ENCODE measurements at regions not wholly inside any gene's neighbourhood (a gene's known extent, or its start where the extent isn't known, plus 50 kb on each side); places are given as distances from the start of the nearest gene placed in this dataset.

DNA sequence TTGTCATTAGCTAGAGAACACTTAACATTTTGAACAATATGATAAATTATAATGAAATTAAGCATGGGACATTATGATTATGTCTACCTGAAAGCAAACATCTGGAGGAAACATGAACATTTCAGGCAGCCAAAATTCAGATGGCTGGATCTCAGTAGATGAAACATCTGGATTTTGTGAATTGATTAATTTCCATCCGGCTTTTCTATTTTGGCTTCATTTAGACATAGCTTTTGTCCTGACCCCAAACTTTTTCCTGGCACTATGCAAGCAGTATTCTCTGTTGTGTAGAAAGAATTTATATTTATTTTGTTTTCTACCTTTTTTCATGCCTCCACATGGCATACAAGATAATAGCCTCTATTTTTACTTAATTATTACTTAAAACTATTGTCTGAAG is 186.3 kb downstream of the OGFRL1 start:
- Histone ChIP-seq H3K27ac (no peak overlapping the region), H3K27me3 (no peaks in the 10 kb centered on the region), H3K9me3 (no peaks in the 10 kb centered on the region), H3K4me3 (no peak overlapping the region), H3K36me3 (ENCODE audit: low read depth, missing control alignments) (no peaks in the 10 kb centered on the region), H3K4me1 (no peaks in the 10 kb centered on the region)
- 59 to 76% methylated on average over 1 of the region's 1 CpG for WGBS, 2 donors
- no peak for DNase-seq
- intact Hi-C loops (cut with DNase I; ENCODE audit: low total_unique reads) = no loop called here
- TF ChIP-seq, protein P1, sequence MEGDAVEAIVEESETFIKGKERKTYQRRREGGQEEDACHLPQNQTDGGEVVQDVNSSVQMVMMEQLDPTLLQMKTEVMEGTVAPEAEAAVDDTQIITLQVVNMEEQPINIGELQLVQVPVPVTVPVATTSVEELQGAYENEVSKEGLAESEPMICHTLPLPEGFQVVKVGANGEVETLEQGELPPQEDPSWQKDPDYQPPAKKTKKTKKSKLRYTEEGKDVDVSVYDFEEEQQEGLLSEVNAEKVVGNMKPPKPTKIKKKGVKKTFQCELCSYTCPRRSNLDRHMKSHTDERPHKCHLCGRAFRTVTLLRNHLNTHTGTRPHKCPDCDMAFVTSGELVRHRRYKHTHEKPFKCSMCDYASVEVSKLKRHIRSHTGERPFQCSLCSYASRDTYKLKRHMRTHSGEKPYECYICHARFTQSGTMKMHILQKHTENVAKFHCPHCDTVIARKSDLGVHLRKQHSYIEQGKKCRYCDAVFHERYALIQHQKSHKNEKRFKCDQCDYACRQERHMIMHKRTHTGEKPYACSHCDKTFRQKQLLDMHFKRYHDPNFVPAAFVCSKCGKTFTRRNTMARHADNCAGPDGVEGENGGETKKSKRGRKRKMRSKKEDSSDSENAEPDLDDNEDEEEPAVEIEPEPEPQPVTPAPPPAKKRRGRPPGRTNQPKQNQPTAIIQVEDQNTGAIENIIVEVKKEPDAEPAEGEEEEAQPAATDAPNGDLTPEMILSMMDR (IDR thresholded peaks at IDR 0.05) = no peak
- TF ChIP-seq POLR2A (IDR thresholded peaks at IDR 0.05) = no peak

DNA sequence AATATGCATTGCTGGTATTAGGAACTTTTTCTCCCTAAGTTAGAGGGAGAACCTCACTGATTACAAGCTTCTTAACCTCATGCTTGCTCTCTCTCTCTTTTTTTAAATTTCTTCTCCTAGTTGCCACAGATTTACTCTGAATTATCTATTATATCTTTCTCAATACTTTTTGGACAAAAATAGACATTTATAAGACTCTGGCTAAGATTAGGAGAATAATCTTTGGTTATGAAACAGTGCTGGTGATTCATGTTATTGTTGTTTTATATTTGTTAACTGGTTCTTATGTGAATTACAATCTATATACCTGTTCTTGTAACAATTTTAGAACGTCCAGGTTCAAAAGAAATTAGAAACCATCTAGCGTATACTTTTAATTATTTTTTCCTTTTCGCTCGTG is 187.8 kb downstream of the OGFRL1 start:
- Histone ChIP-seq H3K9me3 (no peaks in the 10 kb centered on the region), H3K27me3 (no peaks in the 10 kb centered on the region), H3K4me3 (no peak overlapping the region), H3K36me3 (ENCODE audit: low read depth, missing control alignments) (no peaks in the 10 kb centered on the region), H3K4me1 (no peaks in the 10 kb centered on the region), H3K27ac (no peak overlapping the region)
- 71 to 80% methylated on average over 4 of the region's 4 CpGs for WGBS, 2 donors
- DNase-seq = no peak
- TF ChIP-seq, protein P1 (IDR thresholded peaks at IDR 0.05) = no peak
- TF ChIP-seq POLR2A (IDR thresholded peaks at IDR 0.05) = no peak
- intact Hi-C loops (cut with DNase I; ENCODE audit: low total_unique reads) = no loop called here

DNA sequence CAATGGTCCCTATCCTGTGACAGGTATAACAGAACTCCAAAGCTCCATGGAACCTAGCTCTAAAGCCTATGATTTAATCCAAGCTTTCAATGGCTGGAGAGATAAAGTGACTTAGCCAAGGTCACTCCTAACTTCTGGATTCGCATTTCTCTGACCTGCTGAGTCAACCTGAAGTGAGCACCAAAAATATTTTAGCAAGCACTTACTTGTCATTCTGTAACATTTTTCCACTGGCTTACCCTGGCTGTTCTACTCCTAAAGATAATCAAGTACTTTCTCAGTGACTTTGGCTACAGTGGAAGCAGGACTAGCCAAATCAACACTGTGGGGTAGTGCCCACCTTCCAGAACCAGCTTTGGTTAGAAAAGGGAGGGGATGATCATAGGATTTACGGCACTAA is 188.3 kb downstream of the OGFRL1 start:
- H3K27me3 ChIP-seq = no peaks in the 10 kb centered on the region
- H3K4me1 ChIP-seq = no peaks in the 10 kb centered on the region
- 61 to 81% methylated on average over 2 of the region's 2 CpGs for WGBS, 2 donors
- no peaks in the 10 kb centered on the region for H3K36me3 ChIP-seq (ENCODE audit: low read depth, missing control alignments)
- no peak for TF ChIP-seq POLR2A (IDR thresholded peaks at IDR 0.05)
- TF ChIP-seq, protein P1 (IDR thresholded peaks at IDR 0.05) = no peak
- intact Hi-C loops (cut with DNase I; ENCODE audit: low total_unique reads) = no loop called here
- no peak for DNase-seq
- H3K4me3 ChIP-seq = no peak overlapping the region
- H3K9me3 ChIP-seq = no peaks in the 10 kb centered on the region
- no peak overlapping the region for H3K27ac ChIP-seq

DNA sequence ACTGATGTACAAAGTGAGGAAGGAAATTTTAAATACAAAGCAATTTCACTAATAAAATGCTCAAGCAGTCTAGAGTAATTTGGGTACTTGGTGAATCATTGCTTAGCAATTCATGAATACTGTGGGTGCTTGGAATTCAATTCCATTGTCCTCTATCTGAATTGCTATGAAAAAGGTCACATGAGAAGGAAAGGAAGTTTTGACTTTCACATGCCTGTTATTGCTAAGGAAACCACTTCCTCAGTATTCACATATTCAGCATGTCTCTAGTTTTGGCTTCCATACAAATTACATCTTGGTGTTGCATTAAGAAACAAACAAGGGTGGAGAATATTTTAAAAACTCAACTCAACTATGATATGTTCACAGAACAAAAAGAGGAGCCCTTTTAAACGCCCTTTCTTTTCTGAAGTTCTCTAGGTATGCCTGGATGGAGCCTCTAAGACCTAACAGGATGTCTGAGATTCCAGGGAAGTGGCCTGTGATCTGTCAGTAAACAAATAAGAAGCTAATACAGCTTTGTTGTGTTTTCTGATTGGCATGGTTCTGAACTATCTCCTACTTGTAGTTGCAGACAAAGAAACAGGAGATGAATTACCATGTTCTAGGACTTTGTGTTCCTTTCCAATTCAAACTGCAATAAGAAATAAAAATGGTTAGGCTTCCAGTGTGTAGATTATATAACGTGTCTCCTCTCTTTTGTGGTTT is 190.4 kb downstream of the OGFRL1 start:
- no peaks in the 10 kb centered on the region for H3K36me3 ChIP-seq (ENCODE audit: low read depth, missing control alignments)
- intact Hi-C loops (cut with DNase I; ENCODE audit: low total_unique reads) = no loop called here
- no peaks in the 10 kb centered on the region for H3K9me3 ChIP-seq
- H3K27ac ChIP-seq = peak overlapping the region in 1 of 2 donors; percentile 71
- no peak for DNase-seq
- WGBS, 2 donors = 46 to 51% methylated on average over 2 of the region's 2 CpGs
- no peaks in the 10 kb centered on the region for H3K4me1 ChIP-seq
- H3K4me3 ChIP-seq = no peak overlapping the region
- no peaks in the 10 kb centered on the region for H3K27me3 ChIP-seq
- TF ChIP-seq POLR2A (IDR thresholded peaks at IDR 0.05) = no peak
- TF ChIP-seq, protein P1 (IDR thresholded peaks at IDR 0.05) = no peak

DNA sequence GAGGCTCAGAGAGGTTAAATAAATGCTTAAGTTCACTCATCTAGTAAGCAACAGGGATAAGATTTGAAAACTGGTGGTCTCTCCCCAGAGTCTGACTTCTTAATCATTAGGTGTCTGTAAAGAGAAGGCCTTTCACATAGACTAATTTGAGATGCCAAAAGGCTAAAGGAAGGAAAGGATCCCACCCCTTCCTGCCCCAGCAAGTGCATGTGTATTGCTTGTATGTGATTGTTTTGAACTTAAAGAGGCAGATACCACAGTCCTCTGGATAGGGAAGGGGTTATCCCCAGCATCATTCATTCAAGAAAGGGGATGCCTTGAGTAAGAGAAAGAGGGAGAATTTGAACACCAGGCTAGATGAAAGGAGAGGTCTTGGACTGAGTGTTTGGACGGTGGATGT is 192.0 kb downstream of the OGFRL1 start:
- DNase-seq = no peak
- intact Hi-C loops (cut with DNase I; ENCODE audit: low total_unique reads) = no loop called here
- TF ChIP-seq, protein P1 (IDR thresholded peaks at IDR 0.05) = no peak
- TF ChIP-seq POLR2A (IDR thresholded peaks at IDR 0.05) = no peak
- no peaks in the 10 kb centered on the region for H3K4me1 ChIP-seq
- H3K27ac ChIP-seq = no peak overlapping the region
- H3K4me3 ChIP-seq = no peak overlapping the region
- no peaks in the 10 kb centered on the region for H3K36me3 ChIP-seq (ENCODE audit: low read depth, missing control alignments)
- no peaks in the 10 kb centered on the region for H3K27me3 ChIP-seq
- H3K9me3 ChIP-seq = no peaks in the 10 kb centered on the region
- WGBS, 2 donors = 60 to 65% methylated on average over 1 of the region's 1 CpG

Measured in testis (tissue), 2 donors.